HCT116 (cell line): ENCODE measurements at regions not wholly inside any gene's neighbourhood (a gene's known extent, or its start where the extent isn't known, plus 50 kb on each side); places are given as distances from the start of the nearest gene placed in this dataset.

ENCODE experiments used
- ATAC-seq: fragments of 200-7000 bp; cut with Tn5 transposase; 2 replicates; pipeline ENCODE4 v1.9.1; 2020; ENCODE audit warnings: mild to moderate bottlenecking, moderate library complexity
- BruUV-seq: library from RNA; stranded (reverse); fragments of 400-500 nt; replicated peaks from 2 replicates; lab custom pipeline; 2021; lab: Mats Ljungman, UMichigan
- CTCF ChIA-PET: fragments of 300-600 bp; sonication (Branson Sonifier 250); formaldehyde crosslinking; loops from one replicate; lab custom pipeline; 2021; ENCODE audit warnings: antibody characterized with exemption; lab: Charles Lee
- POLR2A ChIA-PET: fragments of 300-600, 350-600 bp; sonication (Branson Sonifier 250); formaldehyde crosslinking; loops from one replicate; lab custom pipeline; 2021; ENCODE audit warnings: antibody characterized with exemption; lab: Charles Lee
- RAD21 ChIA-PET, 2 experiments: fragments of 300-600 bp; sonication (Branson Sonifier 250); formaldehyde crosslinking; loops; one replicate each; lab custom pipeline; 2023; ENCODE audit warnings: low total read pairs in 2 of 2; ENCODE audit not compliant: uncharacterized antibody in 2 of 2, unreplicated experiment in 2 of 2, low non-redundant PET in 1 of 2; lab: Charles Lee
- DNase-seq: peaks from one replicate; pipeline ENCODE4 v3.0.0-alpha.2; 2010; ENCODE audit warnings: low read depth, low spot score
- H2AFZ ChIP-seq: fragments of 200-600 bp; shearing (Covaris generic), sonication (generic); 2 replicates; pipeline ENCODE4 v1.6.1; 2017; ENCODE audit warnings: low read depth, mixed run types, mixed read lengths, antibody characterized with exemption, low read length; ENCODE audit not compliant: poor library complexity, severe bottlenecking
- H3K27ac ChIP-seq: 2 replicates; pipeline ENCODE4 v1.5.1; 2012; ENCODE audit warnings: low read depth, low read length
- H3K27me3 ChIP-seq: fragments of 200-600 bp; sonication (generic); 2 replicates; pipeline ENCODE4 v1.6.1; 2016; ENCODE audit warnings: mixed run types, low read length, mixed read lengths; ENCODE audit not compliant: insufficient read depth
- H3K36me3 ChIP-seq, 2 experiments: fragments of 200-500 bp in 1 of 2; fragments of 200-600 bp in 1 of 2; sonication (Bioruptor generic) in 1 of 2; sonication (generic) in 1 of 2; 2 replicates each; pipeline versions ENCODE4 v1.5.1 to v1.6.1; 2014 to 2016; ENCODE audit warnings: low read length in 2 of 2, inconsistent platforms in 1 of 2, mixed read lengths in 1 of 2, mixed run types in 1 of 2; ENCODE audit not compliant: insufficient read depth in 2 of 2, control insufficient read depth in 1 of 2
- H3K4me1 ChIP-seq, 2 experiments: fragments of 200-600 bp in 1 of 2; sonication (generic) in 1 of 2; 2 replicates each; pipeline versions ENCODE4 v1.5.1 to v1.6.1; 2012 to 2017; ENCODE audit warnings: low read length in 2 of 2, inconsistent platforms in 1 of 2, mild to moderate bottlenecking in 1 of 2, mixed read lengths in 1 of 2, mixed run types in 1 of 2, moderate library complexity in 1 of 2; ENCODE audit not compliant: insufficient read depth in 2 of 2, control insufficient read depth in 1 of 2
- H3K4me2 ChIP-seq: fragments of 200-600 bp; sonication (generic); 2 replicates; pipeline ENCODE4 v1.6.1; 2017; ENCODE audit warnings: mixed run types, low read length, mixed read lengths
- H3K4me3 ChIP-seq, 2 experiments: fragments of 200-600 bp in 1 of 2; sonication (generic) in 1 of 2; replicated peaks in 1 of 2; 2 replicates each; pipeline ENCODE4 v1.5.1; 2011 to 2016; ENCODE audit warnings: low read length in 2 of 2, control low read depth in 1 of 2, low read depth in 1 of 2, mild to moderate bottlenecking in 1 of 2, mixed read lengths in 1 of 2, mixed run types in 1 of 2
- H3K79me2 ChIP-seq: fragments of 200-600 bp; sonication (generic); 2 replicates; pipeline ENCODE4 v1.6.1; 2017; ENCODE audit warnings: mild to moderate bottlenecking, mixed run types, low read length, moderate library complexity, mixed read lengths; ENCODE audit not compliant: insufficient read depth
- H3K9ac ChIP-seq: fragments of 200-600 bp; sonication (generic); 2 replicates; pipeline ENCODE4 v1.6.1; 2016; ENCODE audit warnings: low read length, mixed read lengths
- H3K9me2 ChIP-seq: fragments of 200-600 bp; sonication (generic), shearing (Covaris generic); 2 replicates; pipeline ENCODE4 v1.6.1; 2017; ENCODE audit warnings: mixed run types, mild to moderate bottlenecking, moderate library complexity; ENCODE audit not compliant: insufficient read depth
- H3K9me3 ChIP-seq, 2 experiments: fragments of 200-500 bp in 1 of 2; fragments of 200-600 bp in 1 of 2; sonication (Bioruptor generic) in 1 of 2; sonication (generic) in 1 of 2; 2 replicates each; pipeline ENCODE4 v1.6.1; 2014 to 2017; ENCODE audit warnings: low read length in 2 of 2, mixed read lengths in 2 of 2, inconsistent platforms in 1 of 2, low read depth in 1 of 2, mild to moderate bottlenecking in 1 of 2, mixed run types in 1 of 2, moderate library complexity in 1 of 2; ENCODE audit not compliant: control insufficient read depth in 1 of 2, insufficient read depth in 1 of 2
- H4K20me1 ChIP-seq: fragments of 200-600 bp; sonication (generic), shearing (Covaris generic); 2 replicates; pipeline ENCODE4 v1.6.1; 2017; ENCODE audit warnings: mixed run types, mild to moderate bottlenecking, moderate library complexity; ENCODE audit not compliant: insufficient read depth
- CEBPB ChIP-seq: IDR thresholded peaks from 2 replicates; pipeline ENCODE4 v1.6.1; 2012; ENCODE audit warnings: low read depth
- EGR1 ChIP-seq: IDR thresholded peaks from 2 replicates; pipeline ENCODE4 v1.6.1; 2012; ENCODE audit warnings: low read depth
- FOSL1 ChIP-seq: IDR thresholded peaks from 2 replicates; pipeline ENCODE4 v1.6.1; 2012; ENCODE audit warnings: low read depth
- POLR2AphosphoS5 ChIP-seq: IDR thresholded peaks from 2 replicates; pipeline ENCODE4 v1.6.1; 2011; ENCODE audit warnings: mild to moderate bottlenecking, low read depth, low read length, moderate library complexity
- RAD21 ChIP-seq: IDR thresholded peaks from 2 replicates; pipeline ENCODE4 v1.6.1; 2012; ENCODE audit warnings: low read depth, mild to moderate bottlenecking
- YY1 ChIP-seq: IDR thresholded peaks from 2 replicates; pipeline ENCODE4 v1.6.1; 2011; ENCODE audit warnings: low read length, low read depth, moderate library complexity, mild to moderate bottlenecking; ENCODE audit not compliant: insufficient replicate concordance; ENCODE audit errors: extremely low read depth
- ZFX ChIP-seq: fragments of 450-650 bp; IDR thresholded peaks from 2 replicates; pipeline ENCODE4 v1.6.1; 2017
- ZNF274 ChIP-seq: fragments of 200-500 bp; sonication (Bioruptor generic); IDR thresholded peaks from 2 replicates; pipeline ENCODE4 v1.6.1; 2014; ENCODE audit warnings: mild to moderate bottlenecking, low read depth, low read length, inconsistent platforms
- intact Hi-C: fragments of 100-400 bp; cut with micrococcal nuclease; formaldehyde crosslinking; loops from 2 replicates; pipeline ENCODE4 v1.10.0; 2022
- TF ChIP-seq, protein P1 (sequence below): IDR thresholded peaks from 2 replicates; pipeline ENCODE4 v1.6.1; 2011; ENCODE audit warnings: mild to moderate bottlenecking, low read length, moderate library complexity; ENCODE audit not compliant: insufficient replicate concordance; ENCODE audit errors: extremely low read depth
- TF ChIP-seq, protein P2 (sequence below): IDR thresholded peaks from 2 replicates; pipeline ENCODE4 v1.6.1; 2012
- TF ChIP-seq, protein P3 (sequence below), 3 experiments: fragments of 200-600 bp in 1 of 3; sonication (generic) in 1 of 3; IDR thresholded peaks in 2 of 3; conservative IDR thresholded peaks in 1 of 3; 2 replicates each; pipeline ENCODE4 v1.5.1; 2012 to 2017; ENCODE audit warnings: low read depth in 2 of 3, low read length in 2 of 3, antibody characterized with exemption in 1 of 3, borderline replicate concordance in 1 of 3, control low read depth in 1 of 3, mild to moderate bottlenecking in 1 of 3, mixed read lengths in 1 of 3, mixed run types in 1 of 3, moderate library complexity in 1 of 3; ENCODE audit not compliant: insufficient read depth in 1 of 3

DNA sequence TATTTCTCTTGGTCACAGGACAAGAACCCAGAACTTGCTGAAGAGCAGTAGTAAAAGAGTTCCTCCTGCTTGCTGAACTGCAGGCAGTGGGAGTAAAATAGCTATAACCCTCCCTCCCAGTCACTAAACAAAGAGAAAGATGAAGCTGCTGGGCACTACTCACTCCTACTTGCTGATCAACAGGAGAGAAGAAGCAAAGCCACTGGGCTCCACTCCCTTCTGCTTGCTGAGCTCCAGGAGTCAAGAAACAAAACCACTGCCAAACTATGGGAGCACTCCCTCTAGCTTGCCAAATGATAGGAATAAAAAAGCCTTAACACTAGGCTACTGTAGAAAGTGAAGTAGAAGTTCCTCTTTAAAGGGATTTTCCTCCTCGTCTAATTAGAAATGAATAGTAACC, 155.3 kb downstream of the RASSF9 start:
- no peak overlapping the region for H3K4me3 ChIP-seq
- H3K79me2 ChIP-seq: no peaks in the 10 kb centered on the region
- ChIA-PET RAD21 (no interaction called here), POLR2A (no interaction called here), CTCF (no interaction called here)
- ATAC-seq (no peak), DNase-seq (no peak)
- H2AFZ ChIP-seq: no peak overlapping the region
- H3K27ac ChIP-seq: no peak overlapping the region
- H4K20me1 ChIP-seq: no peaks in the 10 kb centered on the region
- no peaks in the 10 kb centered on the region for H3K36me3 ChIP-seq
- H3K4me2 ChIP-seq: no peak overlapping the region
- no TSS peak for BruUV-seq
- no peaks in the 10 kb centered on the region for H3K9me3 ChIP-seq
- no peaks in the 10 kb centered on the region for H3K9me2 ChIP-seq
- TF ChIP-seq YY1 (no peak), ZNF274 (no peak), ZFX (no peak), RAD21 (no peak), POLR2AphosphoS5 (no peak), CEBPB (no peak), EGR1 (no peak), FOSL1 (no peak)
- TF ChIP-seq, protein P1, sequence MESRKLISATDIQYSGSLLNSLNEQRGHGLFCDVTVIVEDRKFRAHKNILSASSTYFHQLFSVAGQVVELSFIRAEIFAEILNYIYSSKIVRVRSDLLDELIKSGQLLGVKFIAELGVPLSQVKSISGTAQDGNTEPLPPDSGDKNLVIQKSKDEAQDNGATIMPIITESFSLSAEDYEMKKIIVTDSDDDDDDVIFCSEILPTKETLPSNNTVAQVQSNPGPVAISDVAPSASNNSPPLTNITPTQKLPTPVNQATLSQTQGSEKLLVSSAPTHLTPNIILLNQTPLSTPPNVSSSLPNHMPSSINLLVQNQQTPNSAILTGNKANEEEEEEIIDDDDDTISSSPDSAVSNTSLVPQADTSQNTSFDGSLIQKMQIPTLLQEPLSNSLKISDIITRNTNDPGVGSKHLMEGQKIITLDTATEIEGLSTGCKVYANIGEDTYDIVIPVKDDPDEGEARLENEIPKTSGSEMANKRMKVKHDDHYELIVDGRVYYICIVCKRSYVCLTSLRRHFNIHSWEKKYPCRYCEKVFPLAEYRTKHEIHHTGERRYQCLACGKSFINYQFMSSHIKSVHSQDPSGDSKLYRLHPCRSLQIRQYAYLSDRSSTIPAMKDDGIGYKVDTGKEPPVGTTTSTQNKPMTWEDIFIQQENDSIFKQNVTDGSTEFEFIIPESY: no peak
- TF ChIP-seq, protein P2, sequence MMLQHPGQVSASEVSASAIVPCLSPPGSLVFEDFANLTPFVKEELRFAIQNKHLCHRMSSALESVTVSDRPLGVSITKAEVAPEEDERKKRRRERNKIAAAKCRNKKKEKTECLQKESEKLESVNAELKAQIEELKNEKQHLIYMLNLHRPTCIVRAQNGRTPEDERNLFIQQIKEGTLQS: no peak
- TF ChIP-seq, protein P3, sequence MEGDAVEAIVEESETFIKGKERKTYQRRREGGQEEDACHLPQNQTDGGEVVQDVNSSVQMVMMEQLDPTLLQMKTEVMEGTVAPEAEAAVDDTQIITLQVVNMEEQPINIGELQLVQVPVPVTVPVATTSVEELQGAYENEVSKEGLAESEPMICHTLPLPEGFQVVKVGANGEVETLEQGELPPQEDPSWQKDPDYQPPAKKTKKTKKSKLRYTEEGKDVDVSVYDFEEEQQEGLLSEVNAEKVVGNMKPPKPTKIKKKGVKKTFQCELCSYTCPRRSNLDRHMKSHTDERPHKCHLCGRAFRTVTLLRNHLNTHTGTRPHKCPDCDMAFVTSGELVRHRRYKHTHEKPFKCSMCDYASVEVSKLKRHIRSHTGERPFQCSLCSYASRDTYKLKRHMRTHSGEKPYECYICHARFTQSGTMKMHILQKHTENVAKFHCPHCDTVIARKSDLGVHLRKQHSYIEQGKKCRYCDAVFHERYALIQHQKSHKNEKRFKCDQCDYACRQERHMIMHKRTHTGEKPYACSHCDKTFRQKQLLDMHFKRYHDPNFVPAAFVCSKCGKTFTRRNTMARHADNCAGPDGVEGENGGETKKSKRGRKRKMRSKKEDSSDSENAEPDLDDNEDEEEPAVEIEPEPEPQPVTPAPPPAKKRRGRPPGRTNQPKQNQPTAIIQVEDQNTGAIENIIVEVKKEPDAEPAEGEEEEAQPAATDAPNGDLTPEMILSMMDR (IDR thresholded peaks at IDR 0.05 in 2 of 3, conservative IDR thresholded peaks at IDR 0.05 in 1 of 3; ENCODE audit: borderline replicate concordance in 1 of 3, insufficient read depth in 1 of 3, low read depth in 2 of 3, low read length in 2 of 3): no peak
- TF ChIP-seq, all 23 proteins: peak for 0
- no peaks in the 10 kb centered on the region for H3K4me1 ChIP-seq
- H3K27me3 ChIP-seq: no peaks in the 10 kb centered on the region
- H3K9ac ChIP-seq: no peak overlapping the region
- intact Hi-C loops: no loop called here
